T-cell (primary cell): ENCODE measurements at regions not wholly inside any gene's neighbourhood (a gene's known extent, or its start where the extent isn't known, plus 50 kb on each side); places are given as distances from the start of the nearest gene placed in this dataset.

Source experiments
- ATAC-seq, 4 experiments: fragments of 200-7000 bp in 3 of 4; fragments of 150-1000 bp in 1 of 4; cut with Tn5 transposase; replicated peaks in 1 of 4; 1 replicate in 3 of 4; 2 replicates in 1 of 4; pipeline ENCODE4 v1.10.0; 2021; ENCODE audit warnings: moderate library complexity in 3 of 4, mild to moderate bottlenecking in 2 of 4, moderate number of reproducible peaks in 1 of 4
- CTCF ChIA-PET, 2 donors: fragments of 300-600 bp; sonication (Branson Sonifier 250); formaldehyde crosslinking; loops; one replicate each; lab custom pipeline; 2022; ENCODE audit warnings: antibody characterized with exemption in 2 of 2; lab: Charles Lee
- POLR2A ChIA-PET, 2 donors: fragments of 300-600 bp; sonication (Branson Sonifier 250); formaldehyde crosslinking; loops; one replicate each; lab custom pipeline; 2022; ENCODE audit warnings: antibody characterized with exemption in 2 of 2; lab: Charles Lee
- DNase-seq, 35 experiments: peaks; one replicate each; pipeline versions ENCODE4 v3.0.0 to v3.0.0-alpha.2; 2013 to 2023
- H3K27ac ChIP-seq: one replicate; pipeline ENCODE4 v1.5.1; 2013; ENCODE audit warnings: low read length
- H3K27me3 ChIP-seq, 2 experiments: replicated peaks in 1 of 2; 1 replicate in 1 of 2; 2 replicates in 1 of 2; pipeline versions ENCODE4 v1.6.1 to v1.7.0; 2013; ENCODE audit warnings: low read length in 1 of 2, mixed read lengths in 1 of 2; ENCODE audit not compliant: control insufficient read depth in 2 of 2, insufficient read depth in 2 of 2; ENCODE audit errors: extremely low read depth in 1 of 2
- H3K36me3 ChIP-seq, 2 donors: 1 replicate in 1 of 2; 2 replicates in 1 of 2; pipeline versions ENCODE4 v1.6.1 to v1.7.0; 2013; ENCODE audit warnings: low read length in 1 of 2; ENCODE audit not compliant: control insufficient read depth in 2 of 2, insufficient read depth in 1 of 2; ENCODE audit errors: extremely low read depth in 1 of 2
- H3K4me1 ChIP-seq, 2 experiments: 1 replicate in 1 of 2; 2 replicates in 1 of 2; pipeline versions ENCODE4 v1.6.1 to v1.7.0; 2013; ENCODE audit warnings: low read length in 2 of 2, mixed read lengths in 1 of 2; ENCODE audit not compliant: insufficient read depth in 2 of 2, control insufficient read depth in 1 of 2; ENCODE audit errors: extremely low read depth in 1 of 2
- H3K4me3 ChIP-seq, 2 donors: 1 replicate in 1 of 2; 2 replicates in 1 of 2; pipeline versions ENCODE4 v1.5.1 to v1.7.0; 2013; ENCODE audit warnings: mild to moderate bottlenecking in 2 of 2, low read length in 1 of 2, moderate library complexity in 1 of 2; ENCODE audit not compliant: control insufficient read depth in 1 of 2; ENCODE audit errors: extremely low read depth in 1 of 2
- H3K9me3 ChIP-seq: 2 replicates; pipeline ENCODE4 v1.7.0; 2013
- H3K27ac Mint-ChIP-seq, 2 donors: one replicate each; pipeline ENCODE4 v1.8.0; 2020 to 2021; ENCODE audit warnings: mild to moderate bottlenecking in 2 of 2, mixed read lengths in 2 of 2
- H3K27me3 Mint-ChIP-seq, 2 donors: one replicate each; pipeline ENCODE4 v1.8.0; 2021 to 2022; ENCODE audit warnings: mixed read lengths in 2 of 2
- H3K36me3 Mint-ChIP-seq: one replicate; pipeline ENCODE4 v1.8.0; 2021; ENCODE audit warnings: mixed read lengths
- H3K4me1 Mint-ChIP-seq, 3 donors: one replicate each; pipeline ENCODE4 v1.8.0; 2020 to 2022; ENCODE audit warnings: mixed read lengths in 3 of 3, mild to moderate bottlenecking in 1 of 3
- H3K4me3 Mint-ChIP-seq, 3 donors: one replicate each; pipeline ENCODE4 v1.8.0; 2020 to 2022; ENCODE audit warnings: mild to moderate bottlenecking in 3 of 3, mixed read lengths in 3 of 3, moderate library complexity in 3 of 3
- H3K9me3 Mint-ChIP-seq, 3 donors: one replicate each; pipeline ENCODE4 v1.8.0; 2020 to 2022; ENCODE audit warnings: mixed read lengths in 3 of 3
- WGBS: methylation state at CpG from one replicate; pipeline ENCODE4 v1.1.5; 2013; ENCODE audit warnings: missing lambda C conversion rate; ENCODE audit not compliant: insufficient coverage; 5-methylcytosine and 5-hydroxymethylcytosine counted together

- ATAC-seq = no peak
- 90% methylated on average over 58 of the region's 64 CpGs for WGBS
- H3K27ac Mint-ChIP-seq = no peak overlapping the region
These were observed 73.6 kb downstream of the METRNL start for GRCh38 chr17:83152745-83153611.

DNA sequence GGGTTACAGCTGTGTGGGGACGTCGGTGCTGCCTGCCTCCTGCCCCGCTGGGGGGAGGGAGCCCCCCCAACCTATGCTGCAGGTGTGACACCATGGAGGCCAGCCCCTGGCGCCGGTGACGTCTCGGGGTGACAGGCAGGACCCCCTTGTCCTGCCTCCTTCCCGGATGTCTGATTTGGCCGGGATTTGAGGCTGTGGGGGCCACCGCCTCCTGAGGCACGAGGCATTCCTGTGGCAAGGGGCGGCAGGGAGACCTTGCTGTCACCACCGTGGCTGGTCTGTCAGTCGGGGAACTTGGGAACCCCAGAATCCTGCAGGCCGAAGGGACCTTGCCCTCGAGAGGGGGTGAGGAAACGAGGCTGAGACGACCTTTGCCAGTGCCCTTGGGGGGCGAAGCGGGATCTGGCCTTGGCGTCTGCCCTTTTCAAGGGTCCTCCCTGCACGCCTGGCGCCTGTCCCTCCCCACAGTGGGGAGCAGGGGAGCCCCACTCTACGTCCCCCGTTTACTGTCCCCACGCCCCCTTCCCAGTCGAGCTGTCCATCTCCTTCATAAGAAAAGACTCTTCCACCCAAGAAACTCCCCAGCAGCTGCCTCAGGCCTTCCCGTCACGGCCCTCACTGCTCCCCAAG lies 74.4 kb downstream of the METRNL start:
- Mint-ChIP-seq H3K4me1 (peaks cover 0 to 4% (median 3%) of the 10 kb centered on the region in 3 donors), H3K4me3 (no peak overlapping the region), H3K36me3 (no peaks in the 10 kb centered on the region), H3K9me3 (no peaks in the 10 kb centered on the region), H3K27me3 (peaks cover 0 to 11% of the 10 kb centered on the region in 2 donors), H3K27ac (no peak overlapping the region)
- Histone ChIP-seq H3K4me1 (no peaks in the 10 kb centered on the region), H3K9me3 (no peaks in the 10 kb centered on the region), H3K27me3 (peaks cover 0 to 19% of the 10 kb centered on the region in 2 experiments), H3K27ac (no peak overlapping the region), H3K36me3 (no peaks in the 10 kb centered on the region), H3K4me3 (no peak overlapping the region)
- 87% methylated on average over 20 of the region's 29 CpGs for WGBS
- ChIA-PET CTCF (no interaction called here), POLR2A (no interaction called here)
- DNase-seq = no peak
- no peak for ATAC-seq

More at GRCh38 chr17:83152745-83153611, 73.6 kb downstream of the METRNL start:
- Mint-ChIP-seq H3K4me3 (no peak overlapping the region), H3K9me3 (no peaks in the 10 kb centered on the region), H3K4me1 (peaks cover 0 to 4% (median 3%) of the 10 kb centered on the region in 3 donors), H3K36me3 (no peaks in the 10 kb centered on the region), H3K27me3 (peaks cover 0 to 9% of the 10 kb centered on the region in 2 donors)
- ChIA-PET CTCF (no interaction called here), POLR2A (no interaction called here)
- peak in 1 of 35 experiments; percentile 46 for DNase-seq
- H3K27me3 ChIP-seq = peaks cover 0 to 24% of the 10 kb centered on the region in 2 experiments
- no peak overlapping the region for H3K4me3 ChIP-seq
- H3K27ac ChIP-seq = no peak overlapping the region
- no peaks in the 10 kb centered on the region for H3K9me3 ChIP-seq
- H3K4me1 ChIP-seq = no peaks in the 10 kb centered on the region
- H3K36me3 ChIP-seq = no peaks in the 10 kb centered on the region

DNA sequence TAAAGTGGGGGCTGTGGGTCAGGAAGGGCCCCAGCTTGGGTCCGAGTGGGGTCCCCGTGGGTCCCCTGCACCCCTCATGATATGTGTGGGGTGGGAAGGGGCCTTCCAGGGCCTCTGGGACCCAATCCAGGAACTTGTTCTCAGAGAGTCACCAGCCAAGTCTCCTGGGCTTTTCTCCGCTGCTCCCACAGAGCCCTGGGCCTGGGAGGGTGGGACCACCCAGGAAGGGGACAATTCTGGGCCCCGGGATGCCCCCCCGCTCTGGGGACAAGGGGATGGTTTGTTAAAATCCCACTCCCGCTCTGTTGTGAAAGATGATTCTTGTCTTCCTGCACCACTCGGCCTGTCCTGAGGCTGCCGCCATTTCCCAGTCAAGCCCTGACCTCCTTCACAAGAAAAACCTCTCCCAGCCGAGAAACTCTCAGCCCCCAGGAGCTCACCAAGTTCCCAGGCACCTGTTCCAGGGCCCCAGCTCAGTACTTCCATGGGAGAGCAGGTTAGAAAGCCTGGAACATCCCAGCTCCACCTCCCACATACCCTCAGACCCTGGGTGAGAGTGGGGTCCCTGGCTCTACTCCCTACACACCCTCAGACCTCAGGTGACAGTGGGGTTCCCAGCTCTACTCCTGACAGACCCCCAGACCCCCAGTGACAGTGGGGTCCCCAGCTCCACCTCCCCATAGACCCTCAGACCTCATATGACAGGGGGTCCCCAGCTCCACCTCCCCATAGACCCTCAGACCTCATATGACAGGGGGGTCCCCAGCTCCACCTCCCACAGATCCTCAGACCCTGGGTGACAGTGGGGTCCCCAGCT lies 75.1 kb downstream of the METRNL start:
- 48% methylated on average over 4 of the region's 9 CpGs for WGBS
- H3K36me3 ChIP-seq = no peaks in the 10 kb centered on the region
- H3K27ac Mint-ChIP-seq = no peak overlapping the region
- H3K4me1 Mint-ChIP-seq = peaks cover 0 to 4% (median 3%) of the 10 kb centered on the region in 3 donors
- H3K27me3 ChIP-seq = peaks cover 0 to 18% of the 10 kb centered on the region in 2 experiments
- ChIA-PET CTCF (no interaction called here), POLR2A (interaction anchor here in 1 of 2 donors (0.6 kb wide), 1 partner anchor 114 kb away, joined by 3 read pairs; no protein-coding TSS in a partner anchor)
- H3K4me1 ChIP-seq = no peaks in the 10 kb centered on the region
- H3K27me3 Mint-ChIP-seq = peaks cover 0 to 11% of the 10 kb centered on the region in 2 donors
- no peak overlapping the region for H3K27ac ChIP-seq
- ATAC-seq (no peak), DNase-seq (no peak)
- H3K36me3 Mint-ChIP-seq = no peaks in the 10 kb centered on the region
- no peak overlapping the region for H3K4me3 ChIP-seq
- H3K9me3 ChIP-seq = no peaks in the 10 kb centered on the region
- H3K4me3 Mint-ChIP-seq = no peak overlapping the region
- no peaks in the 10 kb centered on the region for H3K9me3 Mint-ChIP-seq

- H3K36me3 Mint-ChIP-seq = no peaks in the 10 kb centered on the region
- Histone ChIP-seq H3K27me3 (peaks cover 0 to 16% of the 10 kb centered on the region in 2 experiments), H3K4me1 (no peaks in the 10 kb centered on the region), H3K27ac (no peak overlapping the region), H3K9me3 (no peaks in the 10 kb centered on the region), H3K4me3 (no peak overlapping the region), H3K36me3 (no peaks in the 10 kb centered on the region)
- ChIA-PET CTCF (no interaction called here), POLR2A (interaction anchor here in 1 of 2 donors (0.6 kb wide), 1 partner anchor 115 kb away, joined by 3 read pairs; no protein-coding TSS in a partner anchor)
- 53% methylated on average over 17 of the region's 32 CpGs for WGBS
- H3K27ac Mint-ChIP-seq = no peak overlapping the region
- no peaks in the 10 kb centered on the region for H3K9me3 Mint-ChIP-seq
- no peak for ATAC-seq
- peaks cover 0 to 16% of the 10 kb centered on the region in 2 donors for H3K27me3 Mint-ChIP-seq
- peak in 3 of 35 experiments; percentile 10 to 47 (median 19) for DNase-seq
- H3K4me3 Mint-ChIP-seq = no peak overlapping the region
- H3K4me1 Mint-ChIP-seq = peaks cover 0 to 4% (median 3%) of the 10 kb centered on the region in 3 donors
These were observed 76.0 kb downstream of the METRNL start for GRCh38 chr17:83155128-83156121.

DNA sequence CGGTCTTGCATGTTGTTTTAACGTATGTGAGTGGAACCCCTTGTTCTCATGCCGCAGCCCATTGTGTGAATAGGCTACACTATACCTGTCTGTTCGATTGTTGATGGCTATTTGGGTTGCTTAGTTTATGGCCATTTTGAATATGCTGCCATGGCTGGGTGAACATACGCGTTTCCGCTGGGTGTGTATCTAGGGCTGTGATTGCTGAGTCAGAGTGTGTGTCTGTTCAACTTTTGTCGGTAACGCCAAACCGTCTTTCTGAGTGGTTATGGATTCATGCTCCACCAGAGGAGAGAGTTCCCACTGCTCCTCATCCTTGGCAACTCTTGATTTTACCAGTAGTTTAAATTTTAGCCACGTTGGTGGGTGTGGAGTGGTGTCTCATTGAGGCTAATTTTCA lies 77.0 kb downstream of the METRNL start:
- CTCF ChIA-PET = no interaction called here
- H3K4me3 Mint-ChIP-seq = no peak overlapping the region
- Histone ChIP-seq H3K27me3 (peaks cover 0 to 19% of the 10 kb centered on the region in 2 experiments), H3K27ac (no peak overlapping the region), H3K4me3 (no peak overlapping the region), H3K36me3 (no peaks in the 10 kb centered on the region), H3K9me3 (no peaks in the 10 kb centered on the region), H3K4me1 (no peaks in the 10 kb centered on the region)
- peaks cover 0 to 4% (median 3%) of the 10 kb centered on the region in 3 donors for H3K4me1 Mint-ChIP-seq
- POLR2A ChIA-PET = no interaction called here
- H3K27ac Mint-ChIP-seq = no peak overlapping the region
- peaks cover 0 to 19% of the 10 kb centered on the region in 2 donors for H3K27me3 Mint-ChIP-seq
- H3K9me3 Mint-ChIP-seq = no peaks in the 10 kb centered on the region
- DNase-seq (no peak), ATAC-seq (no peak)
- 97% methylated on average over 7 of the region's 11 CpGs for WGBS
- H3K36me3 Mint-ChIP-seq = no peaks in the 10 kb centered on the region
